ENCODE measurements at regions not wholly inside any gene's neighbourhood (a gene's known extent, or its start where the extent isn't known, plus 50 kb on each side); places are given as distances from the start of the nearest gene placed in this dataset.

GRCh38 chr11:130645164-130645842 is 196.9 kb downstream of the ADAMTS15 start:
- H3K27ac ChIP-seq (ENCODE audit: low read length), result peak overlapping the region; percentile 72

DNA sequence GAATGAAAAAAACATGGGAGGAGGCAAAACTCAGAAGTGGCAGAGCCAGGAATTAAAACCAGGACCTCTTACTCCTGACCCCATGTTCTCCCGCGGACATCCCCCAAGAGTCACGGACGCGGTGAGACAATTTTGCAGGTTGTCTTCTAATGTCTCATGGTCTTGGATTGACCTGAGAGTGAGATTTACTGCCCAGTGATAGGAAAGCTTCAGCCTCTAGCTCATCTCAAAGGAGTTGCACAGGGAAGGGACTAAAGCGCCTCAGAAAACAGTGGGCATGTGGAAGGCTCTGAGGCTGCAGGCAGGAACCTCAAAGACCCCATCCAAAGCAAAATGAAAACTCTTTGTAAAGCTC is 197.4 kb downstream of the ADAMTS15 start:
- ATAC-seq (no peak), DNase-seq (ENCODE audit: low read depth, low spot score) (no peak)
- in situ Hi-C loops (cut with HindIII; ENCODE audit: low pct_unique_long_range_greater_than_20kb, low sequenced_read_pairs) (no loop called here), intact Hi-C loops (cut with micrococcal nuclease; ENCODE audit: unreplicated experiment) (no loop called here)
- H3K4me3 ChIP-seq (ENCODE audit: low read depth in 2 of 2, low read length in 2 of 2), result no peak overlapping the region
- H3K36me3 ChIP-seq (ENCODE audit: control insufficient read depth, insufficient read depth, low read length), result no peaks in the 10 kb centered on the region
- peak overlapping the region; percentile 72; the same call in 1 of the 2 replicates for H3K27ac ChIP-seq (ENCODE audit: low read length)
- no peaks in the 10 kb centered on the region for H3K9me3 ChIP-seq (ENCODE audit: control insufficient read depth, insufficient read depth, low read depth, low read length)
- BruUV-seq (replicated peaks), result no TSS peak
- ChIA-PET POLR2A (no interaction called here), CTCF (no interaction called here)
- H3K4me1 ChIP-seq (ENCODE audit: control insufficient read depth, insufficient read depth, low read length), result peaks cover 19% of the 10 kb centered on the region
- TF ChIP-seq, protein P1, sequence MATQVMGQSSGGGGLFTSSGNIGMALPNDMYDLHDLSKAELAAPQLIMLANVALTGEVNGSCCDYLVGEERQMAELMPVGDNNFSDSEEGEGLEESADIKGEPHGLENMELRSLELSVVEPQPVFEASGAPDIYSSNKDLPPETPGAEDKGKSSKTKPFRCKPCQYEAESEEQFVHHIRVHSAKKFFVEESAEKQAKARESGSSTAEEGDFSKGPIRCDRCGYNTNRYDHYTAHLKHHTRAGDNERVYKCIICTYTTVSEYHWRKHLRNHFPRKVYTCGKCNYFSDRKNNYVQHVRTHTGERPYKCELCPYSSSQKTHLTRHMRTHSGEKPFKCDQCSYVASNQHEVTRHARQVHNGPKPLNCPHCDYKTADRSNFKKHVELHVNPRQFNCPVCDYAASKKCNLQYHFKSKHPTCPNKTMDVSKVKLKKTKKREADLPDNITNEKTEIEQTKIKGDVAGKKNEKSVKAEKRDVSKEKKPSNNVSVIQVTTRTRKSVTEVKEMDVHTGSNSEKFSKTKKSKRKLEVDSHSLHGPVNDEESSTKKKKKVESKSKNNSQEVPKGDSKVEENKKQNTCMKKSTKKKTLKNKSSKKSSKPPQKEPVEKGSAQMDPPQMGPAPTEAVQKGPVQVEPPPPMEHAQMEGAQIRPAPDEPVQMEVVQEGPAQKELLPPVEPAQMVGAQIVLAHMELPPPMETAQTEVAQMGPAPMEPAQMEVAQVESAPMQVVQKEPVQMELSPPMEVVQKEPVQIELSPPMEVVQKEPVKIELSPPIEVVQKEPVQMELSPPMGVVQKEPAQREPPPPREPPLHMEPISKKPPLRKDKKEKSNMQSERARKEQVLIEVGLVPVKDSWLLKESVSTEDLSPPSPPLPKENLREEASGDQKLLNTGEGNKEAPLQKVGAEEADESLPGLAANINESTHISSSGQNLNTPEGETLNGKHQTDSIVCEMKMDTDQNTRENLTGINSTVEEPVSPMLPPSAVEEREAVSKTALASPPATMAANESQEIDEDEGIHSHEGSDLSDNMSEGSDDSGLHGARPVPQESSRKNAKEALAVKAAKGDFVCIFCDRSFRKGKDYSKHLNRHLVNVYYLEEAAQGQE (IDR thresholded peaks at IDR 0.05; ENCODE audit: insufficient read depth in 1 of 2, low read depth in 2 of 2, low read length in 1 of 2), result no peak
- no peak for TF ChIP-seq CTCF (IDR thresholded peaks at IDR 0.05)
- no peak for TF ChIP-seq TCF7L2 (IDR thresholded peaks at IDR 0.05; ENCODE audit: low read depth, low read length)
- no peak for TF ChIP-seq POLR2AphosphoS5 (IDR thresholded peaks at IDR 0.05; ENCODE audit: low read depth, low read length)
- no peak for TF ChIP-seq SIN3A (IDR thresholded peaks at IDR 0.05; ENCODE audit: borderline replicate concordance, insufficient read depth, low read depth, low read length)
- H3K27me3 ChIP-seq (ENCODE audit: control insufficient read depth, insufficient read depth, low read length), result no peaks in the 10 kb centered on the region

More at GRCh38 chr11:130645164-130645842, 196.9 kb downstream of the ADAMTS15 start:
- CTCF ChIA-PET, result no interaction called here
- ATAC-seq (no peak), DNase-seq (ENCODE audit: low read depth, low spot score) (no peak)
- Histone ChIP-seq H3K4me1 (ENCODE audit: control insufficient read depth, insufficient read depth, low read length) (peaks cover 19% of the 10 kb centered on the region), H3K9me3 (ENCODE audit: control insufficient read depth, insufficient read depth, low read depth, low read length) (no peaks in the 10 kb centered on the region), H3K27me3 (ENCODE audit: control insufficient read depth, insufficient read depth, low read length) (no peaks in the 10 kb centered on the region), H3K36me3 (ENCODE audit: control insufficient read depth, insufficient read depth, low read length) (no peaks in the 10 kb centered on the region), H3K4me3 (ENCODE audit: low read depth in 2 of 2, low read length in 2 of 2) (no peak overlapping the region)
- BruUV-seq (replicated peaks), result no TSS peak
- TF ChIP-seq CTCF (IDR thresholded peaks at IDR 0.05) (no peak), POLR2AphosphoS5 (IDR thresholded peaks at IDR 0.05; ENCODE audit: low read depth, low read length) (no peak), TCF7L2 (IDR thresholded peaks at IDR 0.05; ENCODE audit: low read depth, low read length) (no peak), SIN3A (IDR thresholded peaks at IDR 0.05; ENCODE audit: borderline replicate concordance, insufficient read depth, low read depth, low read length) (no peak)
- TF ChIP-seq, protein P1 (IDR thresholded peaks at IDR 0.05; ENCODE audit: insufficient read depth in 1 of 2, low read depth in 2 of 2, low read length in 1 of 2), result no peak
- intact Hi-C loops (cut with micrococcal nuclease; ENCODE audit: unreplicated experiment) (no loop called here), in situ Hi-C loops (cut with HindIII; ENCODE audit: low pct_unique_long_range_greater_than_20kb, low sequenced_read_pairs) (no loop called here)
- POLR2A ChIA-PET, result no interaction called here

Data from Panc1 (cell line).